ENCODE measurements at regions not wholly inside any gene's neighbourhood (a gene's known extent, or its start where the extent isn't known, plus 50 kb on each side); places are given as distances from the start of the nearest gene placed in this dataset.
"Not testable (repeated sequence)": the region's sequence is repeated elsewhere in the genome, so short reads cannot be mapped to it uniquely, and the experiment has no call there.

DNA sequence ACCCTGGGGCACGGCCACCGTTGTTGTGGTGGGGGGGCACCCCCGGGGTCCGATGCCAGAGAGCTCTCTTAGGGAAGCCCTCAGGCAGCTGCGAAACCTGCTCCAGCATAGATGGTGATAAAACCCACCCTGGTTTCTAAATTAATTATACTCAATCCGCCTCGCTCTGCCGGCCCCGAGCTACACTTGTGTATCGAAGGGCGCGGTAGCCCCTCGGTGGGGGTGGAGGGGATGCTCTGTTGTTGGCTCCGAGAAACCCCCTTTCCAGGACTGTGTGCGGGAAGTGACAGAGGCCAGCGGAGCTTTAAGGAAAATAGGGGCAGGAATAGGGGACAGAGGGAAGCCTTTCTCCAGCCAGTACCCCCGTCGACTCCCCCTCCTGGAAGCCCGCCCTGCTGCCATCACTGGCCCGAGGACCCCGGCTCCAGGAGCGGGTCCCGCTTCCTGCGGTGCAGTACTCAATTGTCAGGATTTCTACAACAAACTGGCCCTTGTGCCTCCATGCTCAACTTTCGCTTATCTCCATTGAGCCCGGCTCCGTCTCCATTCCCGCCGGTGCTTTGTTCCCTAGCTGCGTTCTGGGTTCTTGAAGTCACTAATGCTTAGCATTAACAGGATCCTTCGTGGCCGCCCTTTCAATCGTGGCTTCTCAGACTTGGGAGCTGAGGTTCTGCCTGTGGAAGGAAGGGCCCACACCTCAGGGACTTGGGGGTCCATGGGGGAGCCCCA lies 408.2 kb downstream of the BCOR start:
- DNase-seq = no peak
- intact Hi-C loops (cut with micrococcal nuclease) = no loop called here
- H3K27me3 ChIP-seq (ENCODE audit: insufficient read depth, low read length) = no peaks in the 10 kb centered on the region
- no peak overlapping the region for H3K4me3 ChIP-seq (ENCODE audit: low read length in 2 of 2)
- H3K4me1 ChIP-seq (ENCODE audit: insufficient read depth, low read length) = peaks cover 5% of the 10 kb centered on the region
- no peaks in the 10 kb centered on the region for H3K9me3 Mint-ChIP-seq
- ChIA-PET CTCF (ENCODE audit: partially characterized antibody) (no interaction called here), POLR2A (ENCODE audit: partially characterized antibody) (no interaction called here)
- peak overlapping the region in 6 of 8 donors; percentile 17 to 52 (median 37) for H3K4me3 Mint-ChIP-seq
- no peaks in the 10 kb centered on the region for H3K36me3 ChIP-seq (ENCODE audit: insufficient read depth, low read length)
- H3K27ac ChIP-seq (ENCODE audit: low read depth, low read length) = no peak overlapping the region
- H3K27me3 Mint-ChIP-seq = peaks cover 5 to 22% of the 10 kb centered on the region in 2 donors
- no peaks in the 10 kb centered on the region for H3K36me3 Mint-ChIP-seq
- no peaks in the 10 kb centered on the region for H3K9me3 ChIP-seq (ENCODE audit: control insufficient read depth in 1 of 2, low read length in 2 of 2)
- no peak overlapping the region for H3K27ac Mint-ChIP-seq
- peaks cover 0 to 2% (median 0%) of the 10 kb centered on the region in 4 donors for H3K4me1 Mint-ChIP-seq

DNA sequence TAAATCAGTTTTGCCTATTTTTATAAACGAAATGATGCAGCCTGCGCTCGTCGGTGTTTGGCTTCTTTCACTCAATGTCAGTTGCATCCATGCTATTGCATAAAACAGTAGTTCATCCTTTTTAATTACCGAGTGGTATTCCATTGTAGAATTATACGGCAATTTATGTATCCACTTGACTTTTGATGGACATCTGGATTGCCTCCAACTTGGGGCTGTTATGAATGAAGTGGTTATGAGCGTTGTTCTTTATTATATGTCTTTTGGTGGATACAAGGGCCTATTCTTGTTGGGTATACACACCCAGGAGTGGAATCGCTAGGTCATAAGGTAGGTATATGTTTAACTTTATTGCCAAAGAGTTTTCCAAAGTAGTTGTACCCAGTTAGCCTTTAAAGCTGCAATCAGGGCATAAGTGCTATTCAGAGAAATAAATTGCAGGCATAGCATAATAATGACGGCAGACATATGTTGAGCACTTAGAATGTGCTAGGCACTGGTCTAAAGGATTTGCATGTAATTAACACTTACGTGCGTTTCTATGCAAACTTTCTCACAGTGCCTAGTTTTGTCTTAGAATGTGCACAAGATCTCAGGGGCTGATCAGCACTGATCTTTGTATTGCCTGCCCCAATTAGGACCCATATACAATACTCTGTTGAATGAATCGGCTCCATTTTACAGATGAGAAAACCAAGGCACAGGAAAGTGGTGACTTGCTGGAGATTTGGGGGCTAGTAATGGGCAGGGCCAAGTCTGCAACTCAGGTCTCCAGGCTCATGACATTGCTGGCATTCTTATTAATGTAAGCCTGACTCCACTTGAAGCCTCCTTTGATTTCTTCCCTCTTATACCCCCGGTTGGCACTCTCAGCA lies 407.0 kb downstream of the BCOR start:
- Histone ChIP-seq H3K36me3 (ENCODE audit: insufficient read depth, low read length) (no peaks in the 10 kb centered on the region), H3K9me3 (ENCODE audit: control insufficient read depth in 1 of 2, low read length in 2 of 2) (no peaks in the 10 kb centered on the region), H3K27me3 (ENCODE audit: insufficient read depth, low read length) (no peaks in the 10 kb centered on the region), H3K4me3 (ENCODE audit: low read length in 2 of 2) (no peak overlapping the region), H3K27ac (ENCODE audit: low read depth, low read length) (no peak overlapping the region), H3K4me1 (ENCODE audit: insufficient read depth, low read length) (peaks cover 5% of the 10 kb centered on the region)
- Mint-ChIP-seq H3K4me3 (no peak overlapping the region), H3K36me3 (no peaks in the 10 kb centered on the region), H3K9me3 (peaks cover 0 to 2% (median 0%) of the 10 kb centered on the region in 8 donors), H3K27ac (no peak overlapping the region), H3K4me1 (peaks cover 0 to 2% (median 0%) of the 10 kb centered on the region in 4 donors), H3K27me3 (peaks cover 5 to 14% of the 10 kb centered on the region in 2 donors)
- CTCF ChIA-PET (ENCODE audit: partially characterized antibody) = no interaction called here
- POLR2A ChIA-PET (ENCODE audit: partially characterized antibody) = no interaction called here
- intact Hi-C loops (cut with micrococcal nuclease) = no loop called here
- DNase-seq = no peak

DNA sequence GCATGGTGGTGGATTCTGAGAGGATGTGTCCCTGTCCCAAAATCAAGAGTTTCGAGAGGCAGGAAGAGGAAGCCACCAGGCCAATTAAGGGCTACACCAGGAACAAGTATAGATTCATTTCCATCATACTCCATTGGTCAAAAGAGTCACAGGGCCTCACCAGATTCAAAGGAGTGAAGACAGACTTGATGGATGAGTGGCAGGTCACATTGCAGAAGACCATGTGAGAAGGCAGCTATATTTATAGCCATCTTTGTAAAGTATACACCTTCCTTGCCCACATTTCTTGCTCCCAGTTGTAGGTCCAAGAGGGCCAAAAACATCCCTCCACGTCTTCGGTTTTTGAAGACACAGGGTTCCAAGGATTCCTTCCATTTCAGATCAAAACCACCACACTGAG lies 406.0 kb downstream of the BCOR start:
- Mint-ChIP-seq H3K4me1 (peaks cover 0 to 2% (median 0%) of the 10 kb centered on the region in 4 donors), H3K9me3 (peaks cover 0 to 4% (median 3%) of the 10 kb centered on the region in 8 donors), H3K36me3 (no peaks in the 10 kb centered on the region), H3K27me3 (peaks cover 3 to 12% of the 10 kb centered on the region in 2 donors), H3K4me3 (no peak overlapping the region), H3K27ac (no peak overlapping the region)
- Histone ChIP-seq H3K36me3 (ENCODE audit: insufficient read depth, low read length) (no peaks in the 10 kb centered on the region), H3K4me3 (ENCODE audit: low read length in 2 of 2) (no peak overlapping the region), H3K4me1 (ENCODE audit: insufficient read depth, low read length) (peaks cover 5% of the 10 kb centered on the region), H3K27me3 (ENCODE audit: insufficient read depth, low read length) (no peaks in the 10 kb centered on the region), H3K27ac (ENCODE audit: low read depth, low read length) (no peak overlapping the region), H3K9me3 (ENCODE audit: control insufficient read depth in 1 of 2, low read length in 2 of 2) (no peaks in the 10 kb centered on the region)
- CTCF ChIA-PET (ENCODE audit: partially characterized antibody) = no interaction called here
- POLR2A ChIA-PET (ENCODE audit: partially characterized antibody) = no interaction called here
- no peak for DNase-seq
- intact Hi-C loops (cut with micrococcal nuclease) = no loop called here

DNA sequence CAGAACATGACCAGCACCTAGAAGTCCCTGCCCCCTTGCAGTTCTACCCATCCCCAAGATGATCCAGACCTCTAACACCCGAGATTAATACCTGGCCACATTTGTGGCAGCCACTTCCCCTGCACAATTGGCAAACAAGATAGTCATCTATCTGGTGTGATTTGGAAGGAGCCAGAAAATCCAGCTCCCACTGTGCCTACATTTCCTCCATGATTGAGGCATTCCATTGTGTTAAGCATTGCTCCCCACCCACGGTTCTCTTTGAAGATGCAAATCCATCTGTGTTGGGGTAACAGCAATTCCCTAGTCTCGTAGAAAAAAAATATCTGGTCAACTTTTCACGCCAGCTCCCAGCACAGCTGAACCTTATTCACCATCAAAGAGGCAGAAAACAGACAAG lies 405.0 kb downstream of the BCOR start:
- Mint-ChIP-seq H3K4me3 (no peak overlapping the region), H3K36me3 (no peaks in the 10 kb centered on the region), H3K27me3 (peaks cover 2 to 11% of the 10 kb centered on the region in 2 donors), H3K9me3 (peaks cover 0 to 4% (median 3%) of the 10 kb centered on the region in 8 donors), H3K4me1 (peaks cover 0 to 2% (median 0%) of the 10 kb centered on the region in 4 donors), H3K27ac (no peak overlapping the region)
- intact Hi-C loops (cut with micrococcal nuclease) = no loop called here
- ChIA-PET CTCF (ENCODE audit: partially characterized antibody) (no interaction called here), POLR2A (ENCODE audit: partially characterized antibody) (no interaction called here)
- Histone ChIP-seq H3K4me3 (ENCODE audit: low read length in 2 of 2) (no peak overlapping the region), H3K27ac (ENCODE audit: low read depth, low read length) (no peak overlapping the region), H3K9me3 (ENCODE audit: control insufficient read depth in 1 of 2, low read length in 2 of 2) (no peaks in the 10 kb centered on the region), H3K36me3 (ENCODE audit: insufficient read depth, low read length) (no peaks in the 10 kb centered on the region), H3K4me1 (ENCODE audit: insufficient read depth, low read length) (peaks cover 5% of the 10 kb centered on the region), H3K27me3 (ENCODE audit: insufficient read depth, low read length) (no peaks in the 10 kb centered on the region)
- no peak for DNase-seq

DNA sequence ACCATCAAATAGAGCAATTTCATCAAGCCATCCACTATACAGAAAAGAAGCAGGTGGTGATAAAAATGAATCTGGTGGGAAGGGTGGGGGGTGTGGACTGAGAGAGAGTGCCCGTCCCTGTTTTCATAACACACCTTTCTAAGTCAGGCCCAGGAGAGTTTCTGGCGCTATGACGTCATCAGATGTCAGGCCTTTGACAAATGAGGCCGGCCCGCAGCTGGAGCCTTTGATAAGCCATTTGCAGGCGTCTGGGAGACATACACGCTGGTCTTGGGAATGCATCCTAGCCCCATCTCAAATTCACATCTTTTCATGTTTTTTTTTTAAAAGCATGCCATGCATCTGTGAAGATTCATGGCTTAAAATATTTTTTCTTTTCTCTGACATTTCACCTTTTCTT lies 404.5 kb downstream of the BCOR start:
- H3K9me3 Mint-ChIP-seq = peaks cover 0 to 4% (median 3%) of the 10 kb centered on the region in 8 donors
- no peaks in the 10 kb centered on the region for H3K4me1 Mint-ChIP-seq
- H3K36me3 ChIP-seq (ENCODE audit: insufficient read depth, low read length) = no peaks in the 10 kb centered on the region
- H3K4me3 Mint-ChIP-seq = no peak overlapping the region
- DNase-seq = no peak
- no peak overlapping the region for H3K4me3 ChIP-seq (ENCODE audit: low read length in 2 of 2)
- POLR2A ChIA-PET (ENCODE audit: partially characterized antibody) = no interaction called here
- intact Hi-C loops (cut with micrococcal nuclease) = no loop called here
- no peak overlapping the region for H3K27ac ChIP-seq (ENCODE audit: low read depth, low read length)
- peaks cover 1% of the 10 kb centered on the region for H3K4me1 ChIP-seq (ENCODE audit: insufficient read depth, low read length)
- no peaks in the 10 kb centered on the region for H3K27me3 ChIP-seq (ENCODE audit: insufficient read depth, low read length)
- no peaks in the 10 kb centered on the region for H3K36me3 Mint-ChIP-seq
- H3K27me3 Mint-ChIP-seq = peaks cover 2 to 11% of the 10 kb centered on the region in 2 donors
- CTCF ChIA-PET (ENCODE audit: partially characterized antibody) = no interaction called here
- H3K27ac Mint-ChIP-seq = no peak overlapping the region
- H3K9me3 ChIP-seq (ENCODE audit: control insufficient read depth in 1 of 2, low read length in 2 of 2) = no peaks in the 10 kb centered on the region

DNA sequence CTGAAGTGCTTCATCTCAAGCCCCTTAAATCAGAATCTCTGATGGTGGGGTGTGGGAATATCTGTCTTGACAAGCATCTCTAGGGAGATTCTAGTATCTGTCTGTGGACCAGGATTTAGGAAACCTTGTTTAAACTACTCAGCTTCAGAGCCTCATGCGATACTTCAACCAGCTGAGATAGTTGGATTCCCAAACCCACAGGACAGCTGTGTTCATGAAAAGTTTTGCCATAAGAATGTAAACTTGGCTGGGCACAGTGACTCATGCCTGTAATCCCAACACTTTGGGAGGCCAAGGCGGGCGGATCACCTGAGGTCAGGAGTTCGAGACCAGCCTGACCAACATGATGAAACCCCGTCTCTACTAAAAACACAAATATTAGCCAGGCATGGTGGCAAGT lies 395.1 kb downstream of the BCOR start:
- CTCF ChIA-PET (ENCODE audit: partially characterized antibody) = not testable (repeated sequence)

DNA sequence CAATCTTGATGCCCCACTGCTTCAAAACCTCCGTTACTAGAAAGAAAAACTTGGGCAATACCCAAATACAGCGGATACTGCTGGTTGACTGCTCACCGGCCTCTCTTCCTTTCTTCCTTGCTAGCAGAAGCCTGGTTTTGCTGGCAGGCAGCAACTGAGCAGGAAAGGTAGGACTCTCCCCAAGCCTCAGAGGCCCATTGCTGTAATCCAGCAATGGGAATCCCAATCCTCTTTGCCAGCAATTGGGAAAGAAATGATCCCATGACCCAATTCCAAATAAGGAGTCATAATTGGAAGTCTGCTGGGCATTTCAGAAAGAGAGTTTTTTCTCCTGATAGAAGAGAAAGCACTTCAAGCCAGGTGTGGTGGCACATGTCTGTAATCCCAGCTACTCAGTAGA lies 394.5 kb downstream of the BCOR start:
- no peak for DNase-seq
- Histone ChIP-seq H3K4me3 (ENCODE audit: low read length in 2 of 2) (no peak overlapping the region), H3K9me3 (ENCODE audit: control insufficient read depth in 1 of 2, low read length in 2 of 2) (no peaks in the 10 kb centered on the region), H3K27ac (ENCODE audit: low read depth, low read length) (no peak overlapping the region), H3K4me1 (ENCODE audit: insufficient read depth, low read length) (no peaks in the 10 kb centered on the region), H3K27me3 (ENCODE audit: insufficient read depth, low read length) (no peaks in the 10 kb centered on the region), H3K36me3 (ENCODE audit: insufficient read depth, low read length) (no peaks in the 10 kb centered on the region)
- intact Hi-C loops (cut with micrococcal nuclease) = no loop called here
- Mint-ChIP-seq H3K27me3 (no peaks in the 10 kb centered on the region), H3K4me3 (no peak overlapping the region), H3K27ac (no peak overlapping the region), H3K4me1 (no peaks in the 10 kb centered on the region), H3K36me3 (no peaks in the 10 kb centered on the region), H3K9me3 (no peaks in the 10 kb centered on the region)
- POLR2A ChIA-PET (ENCODE audit: partially characterized antibody) = no interaction called here
- CTCF ChIA-PET (ENCODE audit: partially characterized antibody) = no interaction called here

More for the DNA sequence above, 395.1 kb downstream of the BCOR start:
- H3K27me3 Mint-ChIP-seq; H3K27me3 ChIP-seq (ENCODE audit: insufficient read depth, low read length); H3K9me3 Mint-ChIP-seq; H3K9me3 ChIP-seq (ENCODE audit: control insufficient read depth in 1 of 2, low read length in 2 of 2); H3K4me1 ChIP-seq (ENCODE audit: insufficient read depth, low read length); H3K36me3 Mint-ChIP-seq; intact Hi-C loops (cut with micrococcal nuclease); H3K4me3 ChIP-seq (ENCODE audit: low read length in 2 of 2); POLR2A ChIA-PET (ENCODE audit: partially characterized antibody); H3K4me1 Mint-ChIP-seq; H3K4me3 Mint-ChIP-seq; H3K27ac ChIP-seq (ENCODE audit: low read depth, low read length); H3K27ac Mint-ChIP-seq; DNase-seq; H3K36me3 ChIP-seq (ENCODE audit: insufficient read depth, low read length): not testable (repeated sequence)

All from CD4-positive, alpha-beta memory T cell (primary cell).